Stimulated activated CD4-positive, alpha-beta T cell treated with anti-CD3 and anti-CD28 coated beads, Interleukin-1b, Interleukin-23, amount 100 ng/mL, for 4 hours (primary cell): ENCODE measurements at regions not wholly inside any gene's neighbourhood (a gene's known extent, or its start where the extent isn't known, plus 50 kb on each side); places are given as distances from the start of the nearest gene placed in this dataset.

Source experiments
- DNase-seq, 2 donors: peaks; one replicate each; pipeline ENCODE4 v3.0.0-alpha.2; 2020; ENCODE audit warnings: low read depth in 2 of 2

GRCh38 chr16:9302072-9302471 lies 210.6 kb downstream of the HAPSTR1 start:
- no peak for DNase-seq

GRCh38 chr16:9306753-9307152 lies 215.3 kb downstream of the HAPSTR1 start:
- no peak for DNase-seq

GRCh38 chr16:9307446-9307845 lies 216.0 kb downstream of the HAPSTR1 start:
- DNase-seq: no peak

GRCh38 chr16:9308356-9308801 lies 216.9 kb downstream of the HAPSTR1 start:
- DNase-seq: no peak

GRCh38 chr16:9308850-9309249 lies 217.4 kb downstream of the HAPSTR1 start:
- DNase-seq: no peak

GRCh38 chr16:9309844-9310243 lies 218.4 kb downstream of the HAPSTR1 start:
- DNase-seq: no peak

- DNase-seq: no peak
Observed at GRCh38 chr16:9311303-9311954, 220.0 kb downstream of the HAPSTR1 start.

- DNase-seq: no peak
Observed at GRCh38 chr16:9316008-9316407, 224.6 kb downstream of the HAPSTR1 start.

GRCh38 chr16:9316615-9317014 lies 225.2 kb downstream of the HAPSTR1 start:
- no peak for DNase-seq

GRCh38 chr16:9318764-9319163 lies 227.3 kb downstream of the HAPSTR1 start:
- no peak for DNase-seq

GRCh38 chr16:9322769-9323168 lies 231.3 kb downstream of the HAPSTR1 start:
- DNase-seq: no peak

- DNase-seq: no peak
Observed at GRCh38 chr16:9323170-9323569, 231.7 kb downstream of the HAPSTR1 start.

GRCh38 chr16:9327253-9327652 lies 235.8 kb downstream of the HAPSTR1 start:
- no peak for DNase-seq

GRCh38 chr16:9328411-9328810 lies 237.0 kb downstream of the HAPSTR1 start:
- DNase-seq: no peak

- no peak for DNase-seq
Observed at GRCh38 chr16:9330095-9330494, 238.7 kb downstream of the HAPSTR1 start.

GRCh38 chr16:9331503-9331902 lies 240.1 kb downstream of the HAPSTR1 start:
- DNase-seq: no peak

- no peak for DNase-seq
Observed at GRCh38 chr16:9332574-9333148, 241.2 kb downstream of the HAPSTR1 start.

- no peak for DNase-seq
Observed at GRCh38 chr16:9333469-9333868, 242.0 kb downstream of the HAPSTR1 start.

- DNase-seq: no peak
Observed at GRCh38 chr16:9334103-9334502, 242.7 kb downstream of the HAPSTR1 start.

GRCh38 chr16:9337308-9338032 lies 246.0 kb downstream of the HAPSTR1 start:
- no peak for DNase-seq

GRCh38 chr16:9338068-9338467 lies 246.6 kb downstream of the HAPSTR1 start:
- no peak for DNase-seq

- DNase-seq: no peak
Observed at GRCh38 chr16:9338510-9338909, 247.1 kb downstream of the HAPSTR1 start.
